HL-60 (cell line): ENCODE measurements at regions not wholly inside any gene's neighbourhood (a gene's known extent, or its start where the extent isn't known, plus 50 kb on each side); places are given as distances from the start of the nearest gene placed in this dataset.

Experiments
- GABPA ChIP-seq: IDR thresholded peaks from 2 replicates; pipeline ENCODE4 v1.6.1; 2012; ENCODE audit warnings: low read depth
- POLR2AphosphoS5 ChIP-seq: IDR thresholded peaks from 2 replicates; pipeline ENCODE4 v1.6.1; 2012; ENCODE audit warnings: low read depth
- SPI1 ChIP-seq: IDR thresholded peaks from 2 replicates; pipeline ENCODE4 v1.6.1; 2012; ENCODE audit warnings: low read depth, mild to moderate bottlenecking, borderline replicate concordance
- TF ChIP-seq, protein P1 (sequence below): IDR thresholded peaks from one replicate; pipeline ENCODE4 v1.5.1; 2011; ENCODE audit warnings: low read length, control low read depth, inconsistent platforms; ENCODE audit not compliant: insufficient read depth
- TF ChIP-seq, protein P2 (sequence below): IDR thresholded peaks from 2 replicates; pipeline ENCODE4 v1.6.1; 2012; ENCODE audit warnings: low read depth; ENCODE audit not compliant: insufficient replicate concordance

DNA sequence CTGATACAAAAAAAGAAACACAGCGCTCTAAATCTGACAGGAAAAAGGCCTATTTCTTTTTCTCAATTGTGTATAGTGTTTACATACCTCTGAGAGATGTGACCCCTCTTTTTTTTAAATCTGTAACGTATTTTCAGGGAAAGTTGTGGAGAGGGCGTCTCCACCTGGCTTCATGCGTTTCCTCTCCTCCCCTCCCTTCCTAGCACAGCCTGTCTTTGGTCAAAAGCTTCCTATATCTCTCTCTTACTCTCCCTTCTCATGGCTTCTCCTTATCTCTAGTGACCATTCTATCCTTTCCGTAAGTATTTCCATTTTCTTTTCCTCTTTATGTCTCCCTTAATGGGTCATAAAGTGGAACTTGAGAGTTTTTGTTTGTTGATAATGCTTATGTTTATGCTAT is 458.9 kb downstream of the HACE1 start:
- TF ChIP-seq, protein P1, sequence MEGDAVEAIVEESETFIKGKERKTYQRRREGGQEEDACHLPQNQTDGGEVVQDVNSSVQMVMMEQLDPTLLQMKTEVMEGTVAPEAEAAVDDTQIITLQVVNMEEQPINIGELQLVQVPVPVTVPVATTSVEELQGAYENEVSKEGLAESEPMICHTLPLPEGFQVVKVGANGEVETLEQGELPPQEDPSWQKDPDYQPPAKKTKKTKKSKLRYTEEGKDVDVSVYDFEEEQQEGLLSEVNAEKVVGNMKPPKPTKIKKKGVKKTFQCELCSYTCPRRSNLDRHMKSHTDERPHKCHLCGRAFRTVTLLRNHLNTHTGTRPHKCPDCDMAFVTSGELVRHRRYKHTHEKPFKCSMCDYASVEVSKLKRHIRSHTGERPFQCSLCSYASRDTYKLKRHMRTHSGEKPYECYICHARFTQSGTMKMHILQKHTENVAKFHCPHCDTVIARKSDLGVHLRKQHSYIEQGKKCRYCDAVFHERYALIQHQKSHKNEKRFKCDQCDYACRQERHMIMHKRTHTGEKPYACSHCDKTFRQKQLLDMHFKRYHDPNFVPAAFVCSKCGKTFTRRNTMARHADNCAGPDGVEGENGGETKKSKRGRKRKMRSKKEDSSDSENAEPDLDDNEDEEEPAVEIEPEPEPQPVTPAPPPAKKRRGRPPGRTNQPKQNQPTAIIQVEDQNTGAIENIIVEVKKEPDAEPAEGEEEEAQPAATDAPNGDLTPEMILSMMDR = no peak
- TF ChIP-seq POLR2AphosphoS5 (no peak), GABPA (no peak), SPI1 (no peak)
- TF ChIP-seq, protein P2, sequence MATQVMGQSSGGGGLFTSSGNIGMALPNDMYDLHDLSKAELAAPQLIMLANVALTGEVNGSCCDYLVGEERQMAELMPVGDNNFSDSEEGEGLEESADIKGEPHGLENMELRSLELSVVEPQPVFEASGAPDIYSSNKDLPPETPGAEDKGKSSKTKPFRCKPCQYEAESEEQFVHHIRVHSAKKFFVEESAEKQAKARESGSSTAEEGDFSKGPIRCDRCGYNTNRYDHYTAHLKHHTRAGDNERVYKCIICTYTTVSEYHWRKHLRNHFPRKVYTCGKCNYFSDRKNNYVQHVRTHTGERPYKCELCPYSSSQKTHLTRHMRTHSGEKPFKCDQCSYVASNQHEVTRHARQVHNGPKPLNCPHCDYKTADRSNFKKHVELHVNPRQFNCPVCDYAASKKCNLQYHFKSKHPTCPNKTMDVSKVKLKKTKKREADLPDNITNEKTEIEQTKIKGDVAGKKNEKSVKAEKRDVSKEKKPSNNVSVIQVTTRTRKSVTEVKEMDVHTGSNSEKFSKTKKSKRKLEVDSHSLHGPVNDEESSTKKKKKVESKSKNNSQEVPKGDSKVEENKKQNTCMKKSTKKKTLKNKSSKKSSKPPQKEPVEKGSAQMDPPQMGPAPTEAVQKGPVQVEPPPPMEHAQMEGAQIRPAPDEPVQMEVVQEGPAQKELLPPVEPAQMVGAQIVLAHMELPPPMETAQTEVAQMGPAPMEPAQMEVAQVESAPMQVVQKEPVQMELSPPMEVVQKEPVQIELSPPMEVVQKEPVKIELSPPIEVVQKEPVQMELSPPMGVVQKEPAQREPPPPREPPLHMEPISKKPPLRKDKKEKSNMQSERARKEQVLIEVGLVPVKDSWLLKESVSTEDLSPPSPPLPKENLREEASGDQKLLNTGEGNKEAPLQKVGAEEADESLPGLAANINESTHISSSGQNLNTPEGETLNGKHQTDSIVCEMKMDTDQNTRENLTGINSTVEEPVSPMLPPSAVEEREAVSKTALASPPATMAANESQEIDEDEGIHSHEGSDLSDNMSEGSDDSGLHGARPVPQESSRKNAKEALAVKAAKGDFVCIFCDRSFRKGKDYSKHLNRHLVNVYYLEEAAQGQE = no peak
